ENCODE measurements at regions not wholly inside any gene's neighbourhood (a gene's known extent, or its start where the extent isn't known, plus 50 kb on each side); places are given as distances from the start of the nearest gene placed in this dataset.

GRCh38 chr12:34215893-34216285 is 193.6 kb downstream of the ALG10 start:
- TF ChIP-seq KDM5A (IDR thresholded peaks at IDR 0.05; ENCODE audit: borderline replicate concordance, low read length) (no peak), ZNF441 (CRISPR knock-in tag; IDR thresholded peaks at IDR 0.05; ENCODE audit: borderline replicate concordance) (no peak), E2F1 (CRISPR knock-in tag; IDR thresholded peaks at IDR 0.05) (no peak), CEBPZ (IDR thresholded peaks at IDR 0.05; ENCODE audit: low read length) (no peak), CTCF (CRISPR knock-in tag; IDR thresholded peaks at IDR 0.05) (no peak), ZNF616 (CRISPR knock-in tag; IDR thresholded peaks at IDR 0.05; ENCODE audit: low read depth) (no peak), NR2C2 (CRISPR knock-in tag; IDR thresholded peaks at IDR 0.05; ENCODE audit: borderline replicate concordance) (no peak), ESRRA (CRISPR knock-in tag; IDR thresholded peaks at IDR 0.05; ENCODE audit: low read depth) (no peak), FOXO1 (CRISPR knock-in tag; IDR thresholded peaks at IDR 0.05) (no peak), ZNF816 (CRISPR knock-in tag; IDR thresholded peaks at IDR 0.05; ENCODE audit: borderline replicate concordance) (no peak)

Measured in HepG2 (cell line).